ENCODE measurements at regions not wholly inside any gene's neighbourhood (a gene's known extent, or its start where the extent isn't known, plus 50 kb on each side); places are given as distances from the start of the nearest gene placed in this dataset.

GRCh38 chr6:170053966-170054661, 236.8 kb downstream of the DLL1 start:
- DNase-seq = no peak

GRCh38 chr6:170052991-170053821, 237.7 kb downstream of the DLL1 start:
- no peak for DNase-seq

GRCh38 chr6:170051229-170052172, 239.4 kb downstream of the DLL1 start:
- DNase-seq = no peak

- DNase-seq = no peak
These were observed 240.3 kb downstream of the DLL1 start for GRCh38 chr6:170050591-170051041.

GRCh38 chr6:170049641-170050561, 241.0 kb downstream of the DLL1 start:
- no peak for DNase-seq

GRCh38 chr6:170048615-170049256, 242.1 kb downstream of the DLL1 start:
- no peak for DNase-seq

GRCh38 chr6:170047823-170048222, 243.1 kb downstream of the DLL1 start:
- no peak for DNase-seq

- DNase-seq = no peak
These were observed 243.9 kb downstream of the DLL1 start for GRCh38 chr6:170046791-170047626.

- DNase-seq = no peak
These were observed 244.8 kb downstream of the DLL1 start for GRCh38 chr6:170045981-170046667.

- DNase-seq = no peak
These were observed 245.3 kb downstream of the DLL1 start for GRCh38 chr6:170045563-170045960.

GRCh38 chr6:170044836-170045562, 245.9 kb downstream of the DLL1 start:
- DNase-seq = no peak

GRCh38 chr6:170043881-170044790, 246.7 kb downstream of the DLL1 start:
- DNase-seq = no peak

GRCh38 chr6:170043150-170043819, 247.6 kb downstream of the DLL1 start:
- no peak for DNase-seq

GRCh38 chr6:170042596-170043118, 248.2 kb downstream of the DLL1 start:
- no peak for DNase-seq

GRCh38 chr6:170042123-170042522, 248.8 kb downstream of the DLL1 start:
- DNase-seq = no peak

- DNase-seq = no peak
These were observed 249.4 kb downstream of the DLL1 start for GRCh38 chr6:170041526-170041925.

- DNase-seq = no peak
These were observed 250.0 kb downstream of the DLL1 start for GRCh38 chr6:170040906-170041305.
